ENCODE measurements at regions not wholly inside any gene's neighbourhood (a gene's known extent, or its start where the extent isn't known, plus 50 kb on each side); places are given as distances from the start of the nearest gene placed in this dataset.

DNA sequence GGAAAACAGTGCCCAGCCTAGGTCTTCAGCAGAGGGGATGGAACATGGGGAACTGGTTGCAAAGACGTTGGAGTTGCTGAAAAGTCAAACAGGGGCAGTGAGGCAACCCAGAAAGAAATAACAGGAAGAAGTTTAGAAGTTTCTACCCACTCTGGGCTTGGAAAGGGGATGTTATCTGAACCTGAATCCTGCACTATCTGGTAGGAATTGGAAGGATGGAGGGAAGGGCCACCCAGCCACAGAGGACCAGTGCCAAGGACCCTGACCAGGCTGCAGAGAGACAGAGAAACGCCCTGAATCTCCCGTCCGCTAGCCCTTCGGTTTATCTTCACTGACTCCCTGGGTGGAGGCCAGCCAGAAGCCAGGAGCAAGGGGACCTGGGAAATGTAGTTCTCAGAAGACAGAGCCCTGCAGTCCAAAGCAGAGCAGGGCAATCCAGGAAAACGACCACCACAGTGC lies 217.3 kb upstream of the RREB1 start (continued):
- TF ChIP-seq ZBTB11 (CRISPR knock-in tag; IDR thresholded peaks at IDR 0.05) (0 out of 6 replicates have a peak, but pooled peaks of 1 of the 3 experiments have one; percentile 31), SRSF1 (IDR thresholded peaks at IDR 0.05; ENCODE audit: low read depth, low read length) (no peak), MEIS2 (IDR thresholded peaks at IDR 0.05; ENCODE audit: partially characterized antibody) (no peak), HDAC2 (IDR thresholded peaks at IDR 0.05) (no peak), KLF6 (CRISPR knock-in tag; IDR thresholded peaks at IDR 0.05; ENCODE audit: borderline replicate concordance) (no peak), TFAM (CRISPR knock-in tag; conservative IDR thresholded peaks at IDR 0.05) (no peak), SP2 (IDR thresholded peaks at IDR 0.05; ENCODE audit: extremely low read depth, low read depth, low read length, poor library complexity, severe bottlenecking) (no peak), SMAD2 (IDR thresholded peaks at IDR 0.05; ENCODE audit: low read depth, low read length) (no peak), ETV5 (CRISPR knock-in tag; IDR thresholded peaks at IDR 0.05; ENCODE audit: low read depth) (0 out of 2 replicates have a peak, but pooled peaks have one; percentile 17), CREB3L1 (IDR thresholded peaks at IDR 0.05; ENCODE audit: borderline replicate concordance, low read depth) (peak; percentile 73; the same call in 1 of the 2 replicates), SIX5 (IDR thresholded peaks at IDR 0.05; ENCODE audit: borderline replicate concordance in 1 of 2, insufficient read depth in 1 of 2, low read depth in 1 of 2, low read length in 2 of 2) (peak; percentile 75 to 78; a peak in 3 of 4 replicates), DPF2 (IDR thresholded peaks at IDR 0.05) (peak; percentile 52; the same call in 1 of the 2 replicates)
- TF ChIP-seq, protein P1, sequence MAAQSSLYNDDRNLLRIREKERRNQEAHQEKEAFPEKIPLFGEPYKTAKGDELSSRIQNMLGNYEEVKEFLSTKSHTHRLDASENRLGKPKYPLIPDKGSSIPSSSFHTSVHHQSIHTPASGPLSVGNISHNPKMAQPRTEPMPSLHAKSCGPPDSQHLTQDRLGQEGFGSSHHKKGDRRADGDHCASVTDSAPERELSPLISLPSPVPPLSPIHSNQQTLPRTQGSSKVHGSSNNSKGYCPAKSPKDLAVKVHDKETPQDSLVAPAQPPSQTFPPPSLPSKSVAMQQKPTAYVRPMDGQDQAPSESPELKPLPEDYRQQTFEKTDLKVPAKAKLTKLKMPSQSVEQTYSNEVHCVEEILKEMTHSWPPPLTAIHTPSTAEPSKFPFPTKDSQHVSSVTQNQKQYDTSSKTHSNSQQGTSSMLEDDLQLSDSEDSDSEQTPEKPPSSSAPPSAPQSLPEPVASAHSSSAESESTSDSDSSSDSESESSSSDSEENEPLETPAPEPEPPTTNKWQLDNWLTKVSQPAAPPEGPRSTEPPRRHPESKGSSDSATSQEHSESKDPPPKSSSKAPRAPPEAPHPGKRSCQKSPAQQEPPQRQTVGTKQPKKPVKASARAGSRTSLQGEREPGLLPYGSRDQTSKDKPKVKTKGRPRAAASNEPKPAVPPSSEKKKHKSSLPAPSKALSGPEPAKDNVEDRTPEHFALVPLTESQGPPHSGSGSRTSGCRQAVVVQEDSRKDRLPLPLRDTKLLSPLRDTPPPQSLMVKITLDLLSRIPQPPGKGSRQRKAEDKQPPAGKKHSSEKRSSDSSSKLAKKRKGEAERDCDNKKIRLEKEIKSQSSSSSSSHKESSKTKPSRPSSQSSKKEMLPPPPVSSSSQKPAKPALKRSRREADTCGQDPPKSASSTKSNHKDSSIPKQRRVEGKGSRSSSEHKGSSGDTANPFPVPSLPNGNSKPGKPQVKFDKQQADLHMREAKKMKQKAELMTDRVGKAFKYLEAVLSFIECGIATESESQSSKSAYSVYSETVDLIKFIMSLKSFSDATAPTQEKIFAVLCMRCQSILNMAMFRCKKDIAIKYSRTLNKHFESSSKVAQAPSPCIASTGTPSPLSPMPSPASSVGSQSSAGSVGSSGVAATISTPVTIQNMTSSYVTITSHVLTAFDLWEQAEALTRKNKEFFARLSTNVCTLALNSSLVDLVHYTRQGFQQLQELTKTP (IDR thresholded peaks at IDR 0.05; ENCODE audit: low read depth in 1 of 2, partially characterized antibody in 2 of 2), result peak; percentile 36 to 79
- TF ChIP-seq, protein P2, sequence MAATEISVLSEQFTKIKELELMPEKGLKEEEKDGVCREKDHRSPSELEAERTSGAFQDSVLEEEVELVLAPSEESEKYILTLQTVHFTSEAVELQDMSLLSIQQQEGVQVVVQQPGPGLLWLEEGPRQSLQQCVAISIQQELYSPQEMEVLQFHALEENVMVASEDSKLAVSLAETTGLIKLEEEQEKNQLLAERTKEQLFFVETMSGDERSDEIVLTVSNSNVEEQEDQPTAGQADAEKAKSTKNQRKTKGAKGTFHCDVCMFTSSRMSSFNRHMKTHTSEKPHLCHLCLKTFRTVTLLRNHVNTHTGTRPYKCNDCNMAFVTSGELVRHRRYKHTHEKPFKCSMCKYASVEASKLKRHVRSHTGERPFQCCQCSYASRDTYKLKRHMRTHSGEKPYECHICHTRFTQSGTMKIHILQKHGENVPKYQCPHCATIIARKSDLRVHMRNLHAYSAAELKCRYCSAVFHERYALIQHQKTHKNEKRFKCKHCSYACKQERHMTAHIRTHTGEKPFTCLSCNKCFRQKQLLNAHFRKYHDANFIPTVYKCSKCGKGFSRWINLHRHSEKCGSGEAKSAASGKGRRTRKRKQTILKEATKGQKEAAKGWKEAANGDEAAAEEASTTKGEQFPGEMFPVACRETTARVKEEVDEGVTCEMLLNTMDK (IDR thresholded peaks at IDR 0.05; ENCODE audit: borderline replicate concordance, insufficient read depth, low read depth, low read length, poor library complexity, severe bottlenecking), result no peak

Measured in K562 (cell line).